H1 (cell line): ENCODE measurements at regions not wholly inside any gene's neighbourhood (a gene's known extent, or its start where the extent isn't known, plus 50 kb on each side); places are given as distances from the start of the nearest gene placed in this dataset.

Experiments
- CTCF ChIA-PET: fragments of 300-600 bp; sonication (Branson Sonifier 250); formaldehyde crosslinking; loops from one replicate; lab custom pipeline; 2021; ENCODE audit not compliant: partially characterized antibody; lab: Charles Lee
- POLR2A ChIA-PET: fragments of 300-600 bp; sonication (Branson Sonifier 250); formaldehyde crosslinking; loops from one replicate; lab custom pipeline; 2021; ENCODE audit warnings: inconsistent platforms; ENCODE audit not compliant: partially characterized antibody; lab: Charles Lee
- DNase-seq, 2 experiments: peaks; one replicate each; pipeline versions ENCODE4 v3.0.0 to v3.0.0-alpha.2; 2010 to 2022; ENCODE audit warnings: low spot score in 2 of 2, low read depth in 1 of 2, mixed read lengths in 1 of 2
- FAIRE-seq: peaks from 2 replicates; lab custom pipeline; 2011; peaks lifted over from hg19 to GRCh38; lab: Jason Lieb, UNC
- H2AFZ ChIP-seq: 2 replicates; pipeline ENCODE4 v1.8.1; 2012; ENCODE audit warnings: low read length, inconsistent platforms
- H2AK5ac ChIP-seq: 2 replicates; pipeline ENCODE4 v1.6.1; 2013; ENCODE audit warnings: low read depth, low read length
- H2BK120ac ChIP-seq: replicated peaks from 2 replicates; pipeline ENCODE3; 2013; ENCODE audit warnings: low read depth, low read length, inconsistent platforms
- H2BK12ac ChIP-seq: 2 replicates; pipeline ENCODE4 v1.6.1; 2013; ENCODE audit warnings: low read depth, low read length
- H2BK15ac ChIP-seq: 2 replicates; pipeline ENCODE4 v1.6.1; 2013; ENCODE audit warnings: low read length
- H2BK20ac ChIP-seq: 2 replicates; pipeline ENCODE4 v1.6.1; 2013; ENCODE audit warnings: low read length
- H2BK5ac ChIP-seq: 2 replicates; pipeline ENCODE4 v1.6.1; 2013; ENCODE audit warnings: low read depth, low read length
- H3K14ac ChIP-seq: 2 replicates; pipeline ENCODE4 v1.6.1; 2013; ENCODE audit warnings: inconsistent platforms; ENCODE audit not compliant: insufficient read length
- H3K18ac ChIP-seq: 2 replicates; pipeline ENCODE4 v1.6.1; 2013; ENCODE audit warnings: low read length; ENCODE audit errors: extremely low read depth
- H3K23ac ChIP-seq: 2 replicates; pipeline ENCODE4 v1.6.1; 2013; ENCODE audit warnings: inconsistent platforms; ENCODE audit not compliant: insufficient read length
- H3K23me2 ChIP-seq: 2 replicates; pipeline ENCODE4 v1.6.1; 2013; ENCODE audit warnings: low read depth, low read length
- H3K27ac ChIP-seq: 2 replicates; pipeline ENCODE4 v1.6.1; 2011; ENCODE audit warnings: low read depth, low read length, inconsistent platforms
- H3K27me3 ChIP-seq, 4 experiments: replicated peaks in 1 of 4; 1 replicate in 1 of 4; 2 replicates in 3 of 4; pipeline versions ENCODE4 v1.6.1 to v1.8.1; 2011 to 2013; ENCODE audit warnings: low read length in 3 of 4, mild to moderate bottlenecking in 3 of 4, inconsistent platforms in 2 of 4, mixed read lengths in 2 of 4, moderate library complexity in 1 of 4; ENCODE audit not compliant: control insufficient read depth in 3 of 4, insufficient read depth in 3 of 4; ENCODE audit errors: extremely low read depth in 1 of 4
- H3K36me3 ChIP-seq, 4 experiments: 2 replicates each; pipeline versions ENCODE4 v1.6.1 to v1.8.1; 2011 to 2013; ENCODE audit warnings: mild to moderate bottlenecking in 4 of 4, low read length in 3 of 4, moderate library complexity in 2 of 4, control low read depth in 1 of 4, inconsistent platforms in 1 of 4; ENCODE audit not compliant: insufficient read depth in 4 of 4, control insufficient read depth in 2 of 4
- H3K4ac ChIP-seq: replicated peaks from 2 replicates; pipeline ENCODE3; 2013; ENCODE audit warnings: low read length, low read depth, mixed read lengths, inconsistent platforms; ENCODE audit not compliant: insufficient read length
- H3K4me1 ChIP-seq, 4 experiments: replicated peaks in 1 of 4; 1 replicate in 1 of 4; 2 replicates in 3 of 4; pipeline versions ENCODE4 v1.6.1 to v1.8.1; 2011 to 2013; ENCODE audit warnings: low read length in 3 of 4, inconsistent platforms in 2 of 4, mixed read lengths in 1 of 4; ENCODE audit not compliant: insufficient read depth in 4 of 4, control insufficient read depth in 3 of 4
- H3K4me2 ChIP-seq, 2 experiments: 2 replicates each; pipeline versions ENCODE4 v1.6.1 to v1.8.1; 2011 to 2013; ENCODE audit warnings: low read depth in 2 of 2, low read length in 2 of 2, control low read depth in 1 of 2, inconsistent platforms in 1 of 2, mild to moderate bottlenecking in 1 of 2; ENCODE audit not compliant: insufficient read depth in 1 of 2
- H3K4me3 ChIP-seq, 4 experiments: fragments of 200-600, 300-600 bp in 1 of 4; sonication (generic), shearing (Covaris generic), sonication (Bioruptor Twin) in 1 of 4; 2 replicates each; pipeline versions ENCODE4 v1.5.1 to v1.8.1; 2011 to 2016; ENCODE audit warnings: low read length in 4 of 4, low read depth in 3 of 4, control low read depth in 2 of 4, inconsistent platforms in 2 of 4, mild to moderate bottlenecking in 2 of 4, mixed read lengths in 1 of 4, moderate library complexity in 1 of 4; ENCODE audit not compliant: insufficient read depth in 2 of 4; ENCODE audit errors: extremely low read depth in 1 of 4
- H3K56ac ChIP-seq: replicated peaks from 2 replicates; pipeline ENCODE3; 2013; ENCODE audit warnings: low read depth, mild to moderate bottlenecking, mixed read lengths, low read length, inconsistent platforms; ENCODE audit not compliant: insufficient read length
- H3K79me1 ChIP-seq: 2 replicates; pipeline ENCODE4 v1.6.1; 2013; ENCODE audit warnings: low read depth, low read length, control low read depth
- H3K79me2 ChIP-seq, 2 experiments: 2 replicates each; pipeline versions ENCODE4 v1.6.1 to v1.8.1; 2012 to 2013; ENCODE audit warnings: low read length in 2 of 2, mild to moderate bottlenecking in 2 of 2, inconsistent platforms in 1 of 2; ENCODE audit not compliant: insufficient read depth in 2 of 2, control insufficient read depth in 1 of 2
- H3K9ac ChIP-seq, 4 experiments: replicated peaks in 1 of 4; 1 replicate in 1 of 4; 2 replicates in 3 of 4; pipeline versions ENCODE4 v1.6.1 to v1.8.1; 2011 to 2013; ENCODE audit warnings: low read depth in 3 of 4, low read length in 3 of 4, control low read depth in 2 of 4, mild to moderate bottlenecking in 2 of 4, moderate library complexity in 2 of 4, inconsistent platforms in 1 of 4; ENCODE audit errors: extremely low read depth in 1 of 4
- H3K9me3 ChIP-seq, 2 experiments: 2 replicates each; pipeline versions ENCODE4 v1.6.1 to v1.8.1; 2012 to 2013; ENCODE audit warnings: mild to moderate bottlenecking in 2 of 2, moderate library complexity in 2 of 2, control low read depth in 1 of 2, inconsistent platforms in 1 of 2, low read depth in 1 of 2, low read length in 1 of 2, mixed read lengths in 1 of 2; ENCODE audit not compliant: insufficient read depth in 2 of 2
- H4K20me1 ChIP-seq, 2 experiments: replicated peaks in 1 of 2; 2 replicates each; pipeline versions ENCODE3 to v1.8.1; 2011 to 2013; ENCODE audit warnings: inconsistent platforms in 2 of 2, low read length in 2 of 2, mild to moderate bottlenecking in 1 of 2; ENCODE audit not compliant: insufficient read depth in 2 of 2, control insufficient read depth in 1 of 2
- H4K5ac ChIP-seq: 2 replicates; pipeline ENCODE4 v1.6.1; 2013; ENCODE audit warnings: low read length, low read depth, mixed read lengths, inconsistent platforms; ENCODE audit not compliant: insufficient read length
- H4K8ac ChIP-seq: 2 replicates; pipeline ENCODE4 v1.8.0; 2013; ENCODE audit warnings: mild to moderate bottlenecking, moderate library complexity, low read length, inconsistent platforms; ENCODE audit not compliant: insufficient read depth; ENCODE audit errors: extremely low read depth
- H4K91ac ChIP-seq: replicated peaks from 2 replicates; pipeline ENCODE3; 2013; ENCODE audit warnings: low read length, mixed read lengths, inconsistent platforms; ENCODE audit not compliant: insufficient read length
- BRCA1 ChIP-seq: IDR thresholded peaks from 2 replicates; pipeline ENCODE4 v1.6.1; 2012; ENCODE audit warnings: low read depth, low read length, improper control_type of control experiment
- CREB1 ChIP-seq: IDR thresholded peaks from 2 replicates; pipeline ENCODE4 v1.6.1; 2012; ENCODE audit warnings: inconsistent platforms
- GABPA ChIP-seq: IDR thresholded peaks from 2 replicates; pipeline ENCODE4 v1.6.1; 2011; ENCODE audit warnings: mild to moderate bottlenecking, low read length, moderate library complexity, borderline replicate concordance; ENCODE audit not compliant: insufficient read depth
- GTF2F1 ChIP-seq: IDR thresholded peaks from 2 replicates; pipeline ENCODE4 v1.6.1; 2012; ENCODE audit warnings: low read depth, low read length, improper control_type of control experiment, borderline replicate concordance
- POLR2A ChIP-seq, 2 experiments: IDR thresholded peaks; 1 replicate in 1 of 2; 2 replicates in 1 of 2; pipeline ENCODE4 v1.6.1; 2011; ENCODE audit warnings: low read depth in 2 of 2, low read length in 2 of 2, mild to moderate bottlenecking in 2 of 2; ENCODE audit errors: control extremely low read depth in 1 of 2
- SP2 ChIP-seq: IDR thresholded peaks from 2 replicates; pipeline ENCODE4 v1.6.1; 2012; ENCODE audit warnings: mild to moderate bottlenecking, low read length, inconsistent platforms
- TBP ChIP-seq: IDR thresholded peaks from 2 replicates; pipeline ENCODE4 v1.6.1; 2011; ENCODE audit warnings: low read depth, low read length, improper control_type of control experiment
- WGBS, 2 experiments: shearing (Covaris generic) in 1 of 2; methylation state at CpG; one replicate each; pipeline versions ENCODE4 v1.1.6 to v1.1.7; 2013 to 2015; ENCODE audit warnings: low lambda C conversion rate in 2 of 2, mixed read lengths in 2 of 2, inconsistent platforms in 1 of 2, low coverage in 1 of 2, missing lambda C conversion rate in 1 of 2; ENCODE audit not compliant: insufficient replicate concordance in 2 of 2, insufficient coverage in 1 of 2, insufficient read length in 1 of 2; ENCODE audit errors: extremely low coverage in 1 of 2, missing lambda C conversion rate in 1 of 2; 5-methylcytosine and 5-hydroxymethylcytosine counted together
- TF ChIP-seq, protein P1 (sequence below): IDR thresholded peaks from 2 replicates; pipeline ENCODE4 v1.6.1; 2011; ENCODE audit warnings: low read depth, mild to moderate bottlenecking, low read length; ENCODE audit not compliant: insufficient read depth

DNA sequence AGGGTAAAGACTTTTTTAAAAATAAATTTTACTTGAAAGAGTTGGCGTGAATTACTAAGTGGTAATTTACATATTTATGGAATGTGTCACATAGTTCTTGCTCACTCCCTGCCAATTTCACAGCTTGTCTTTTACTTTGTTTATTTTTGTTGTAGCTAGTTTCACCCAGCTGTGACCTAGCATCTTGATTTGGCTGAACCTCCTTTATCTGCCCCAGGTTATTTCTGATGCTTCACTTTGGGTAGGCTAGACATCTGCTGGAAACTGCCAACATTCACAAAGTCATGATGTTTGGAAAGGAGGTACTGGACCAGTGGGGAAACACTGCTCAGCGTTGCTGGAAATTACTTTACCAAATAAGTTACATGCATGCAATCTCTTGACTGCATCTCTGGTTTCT lies 1676.0 kb upstream of the RAG2 start:
- DNase-seq (no peak), FAIRE-seq (no peak)
- TF ChIP-seq, protein P1, sequence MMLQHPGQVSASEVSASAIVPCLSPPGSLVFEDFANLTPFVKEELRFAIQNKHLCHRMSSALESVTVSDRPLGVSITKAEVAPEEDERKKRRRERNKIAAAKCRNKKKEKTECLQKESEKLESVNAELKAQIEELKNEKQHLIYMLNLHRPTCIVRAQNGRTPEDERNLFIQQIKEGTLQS = no peak
- TF ChIP-seq BRCA1 = no peak
- no peak for TF ChIP-seq CREB1
- TF ChIP-seq TBP = no peak
- TF ChIP-seq POLR2A (IDR thresholded peaks at IDR 0.05; ENCODE audit: control extremely low read depth in 1 of 2, low read depth in 2 of 2, low read length in 2 of 2) = no peak
- TF ChIP-seq GTF2F1 = no peak
- TF ChIP-seq SP2 = no peak
- no peak for TF ChIP-seq GABPA
- Histone ChIP-seq H2AFZ (no peak overlapping the region), H3K4me2 (no peak overlapping the region), H3K23me2 (no peaks in the 10 kb centered on the region), H2BK120ac (no peak overlapping the region), H3K18ac (no peak overlapping the region), H3K14ac (no peak overlapping the region), H3K27me3 (no peaks in the 10 kb centered on the region), H3K79me1 (no peaks in the 10 kb centered on the region), H3K9me3 (peaks cover 0 to 5% of the 10 kb centered on the region in 2 experiments; a peak in 1 of 4 replicates), H2AK5ac (no peak overlapping the region), H3K9ac (no peak overlapping the region), H2BK20ac (no peak overlapping the region), H3K79me2 (no peaks in the 10 kb centered on the region), H4K20me1 (no peaks in the 10 kb centered on the region), H3K23ac (no peak overlapping the region), H3K4me1 (no peaks in the 10 kb centered on the region), H3K27ac (no peak overlapping the region), H4K91ac (no peak overlapping the region), H4K5ac (no peak overlapping the region), H3K4me3 (no peak overlapping the region), H4K8ac (no peak overlapping the region), H2BK5ac (no peak overlapping the region), H3K36me3 (no peaks in the 10 kb centered on the region; a peak in 1 of 8 replicates), H2BK12ac (no peak overlapping the region), H2BK15ac (no peak overlapping the region), H3K4ac (no peak overlapping the region), H3K56ac (no peak overlapping the region)
- ChIA-PET CTCF (no interaction called here), POLR2A (no interaction called here)
- WGBS, 2 experiments = 90% methylated on average over 2 of the region's 2 CpGs; no CpG with 5 or more reads in 1 of the 2 experiments
